NOMO-1 treated with dmso at 0.1 percent for 144 hours (cell line): ENCODE measurements at regions not wholly inside any gene's neighbourhood (a gene's known extent, or its start where the extent isn't known, plus 50 kb on each side); places are given as distances from the start of the nearest gene placed in this dataset.

Experiments
- DNase-seq: peaks from one replicate; lab custom pipeline; 2025; ENCODE audit not compliant: unreplicated experiment; lab: John Stamatoyannopoulos, UW

DNA sequence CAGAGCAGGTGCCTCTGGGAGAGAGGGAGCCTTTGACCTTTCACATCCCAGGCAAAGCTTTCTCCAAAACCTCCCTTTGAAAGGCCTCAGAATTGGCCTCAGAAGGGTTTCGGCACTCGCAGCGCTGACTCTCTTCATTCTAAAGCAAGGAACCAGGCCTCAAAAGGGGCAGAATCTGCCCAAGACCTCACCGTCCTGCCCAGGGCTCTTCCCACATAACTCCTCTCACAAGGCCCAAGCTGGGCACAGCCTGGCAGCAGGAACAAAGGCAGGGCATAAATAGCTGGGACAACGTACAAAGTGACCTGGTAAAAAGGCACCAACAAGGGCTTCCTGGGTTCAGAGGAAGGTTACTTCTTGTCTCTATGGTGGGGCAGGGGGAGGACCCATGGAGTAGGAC is 166.3 kb upstream of the FSTL4 start:
- no peak for DNase-seq

DNA sequence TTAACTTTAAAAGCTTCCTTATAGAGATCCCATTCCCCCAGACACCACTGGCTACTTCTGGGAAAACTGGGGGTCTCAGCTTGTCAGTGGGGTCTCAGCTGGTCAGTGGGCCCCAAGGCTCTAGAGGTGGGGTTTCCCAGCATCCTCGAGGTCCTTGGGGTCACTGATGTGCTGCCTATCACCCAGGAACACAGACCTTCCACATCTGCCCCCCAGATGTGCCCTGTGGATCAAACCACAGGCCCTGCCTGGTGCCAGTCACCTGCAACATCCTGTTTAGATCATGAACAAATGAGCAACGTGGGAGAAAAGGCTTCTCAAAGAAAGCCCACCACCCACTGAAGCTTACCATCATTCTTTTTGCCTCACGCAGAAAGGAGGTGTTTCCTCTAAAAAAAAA is 165.6 kb upstream of the FSTL4 start:
- no peak for DNase-seq

DNA sequence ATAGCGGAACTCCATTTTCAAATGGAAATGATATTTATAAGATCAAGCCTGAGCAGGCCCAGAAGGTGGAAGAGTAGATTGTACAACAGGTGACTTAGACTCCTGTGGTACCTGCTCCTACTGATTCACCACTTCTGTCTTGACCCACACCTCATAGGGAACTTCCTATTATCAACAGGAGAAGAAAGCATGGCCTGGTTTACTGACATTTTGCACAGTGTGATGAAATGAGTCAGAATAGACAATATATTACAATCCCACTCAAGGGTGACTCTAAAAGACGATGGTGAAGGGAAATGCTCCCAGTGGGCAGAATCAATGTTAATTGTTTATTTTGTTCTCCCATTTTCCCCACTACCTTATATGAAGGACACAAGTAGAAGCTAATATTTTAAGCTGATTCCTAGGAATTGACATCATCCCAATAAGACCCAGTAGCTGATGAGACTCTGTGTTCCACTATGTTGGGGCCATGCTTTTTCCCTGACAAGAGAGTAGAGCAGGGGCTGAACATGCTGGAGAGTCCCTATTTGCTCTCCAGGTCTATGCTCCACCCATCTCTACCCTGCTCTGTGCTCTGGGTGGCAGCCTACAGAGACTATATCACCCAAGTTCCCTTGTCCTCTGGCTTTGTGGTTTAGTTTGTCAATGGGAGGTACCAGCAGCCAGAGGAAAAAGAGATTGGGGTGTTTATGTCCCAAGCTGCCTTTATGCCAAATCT is 163.4 kb upstream of the FSTL4 start:
- no peak for DNase-seq

DNA sequence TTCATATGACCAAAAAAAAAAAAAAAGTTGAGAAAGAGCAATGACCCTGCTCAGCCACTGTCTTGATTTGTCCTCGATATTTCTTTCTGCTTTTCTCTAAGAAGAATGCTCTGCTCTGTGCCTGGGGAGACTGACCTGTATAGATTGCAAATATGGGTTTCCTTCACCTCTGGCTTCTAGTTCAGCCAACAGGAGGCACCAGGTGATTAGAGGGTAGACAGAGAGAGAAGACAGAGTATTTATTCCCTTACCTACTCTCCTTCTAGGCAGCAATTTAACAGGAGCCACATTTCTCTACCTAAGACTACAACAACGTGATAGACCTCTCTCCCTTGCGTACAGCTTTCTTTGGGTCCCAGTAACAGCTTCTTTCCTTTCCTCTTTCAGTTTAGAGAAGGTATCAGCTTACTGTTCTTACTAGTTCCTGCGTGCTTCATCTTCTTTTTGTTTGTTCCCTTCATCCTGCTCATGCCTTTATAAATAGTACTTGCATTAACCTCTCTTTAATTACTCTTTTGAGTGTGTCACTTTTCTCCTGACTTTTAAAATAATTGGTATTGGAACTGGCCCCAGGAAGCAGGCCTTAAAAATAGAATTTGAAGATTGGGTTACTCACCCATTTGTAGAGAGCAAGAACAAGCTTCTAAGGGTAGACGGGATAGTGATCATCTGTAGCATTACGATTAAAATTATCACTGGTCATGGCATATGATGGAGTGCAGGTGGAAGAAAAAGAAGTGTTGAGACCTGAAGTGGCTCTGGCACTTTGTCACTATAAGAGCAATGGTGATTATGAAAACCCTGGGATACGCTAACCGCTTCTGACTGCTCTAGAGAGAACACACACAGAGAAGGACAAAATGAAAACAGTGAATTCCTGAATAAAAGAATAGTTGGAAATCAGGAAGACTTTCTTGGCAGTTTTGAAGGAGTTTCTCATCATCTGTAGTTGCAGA is 161.2 kb upstream of the FSTL4 start:
- no peak for DNase-seq

DNA sequence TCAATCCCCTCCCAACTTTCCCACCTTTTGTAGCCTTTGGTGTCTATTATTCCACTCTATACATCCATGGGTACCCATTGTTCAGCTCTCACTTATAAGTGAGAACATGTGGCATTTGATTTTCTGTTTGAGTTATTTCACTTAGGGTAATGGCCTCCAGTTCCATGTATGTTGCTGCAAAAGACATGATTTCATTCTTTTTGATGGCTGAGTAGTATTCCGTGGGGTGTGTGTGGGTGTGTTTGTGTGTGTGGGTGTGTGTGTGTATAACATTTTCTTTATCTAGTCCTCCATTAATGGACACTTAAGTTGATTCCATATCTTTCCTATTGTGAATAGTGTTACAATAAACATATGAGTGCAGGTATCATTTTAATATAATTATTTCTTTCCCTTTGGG is 157.5 kb upstream of the FSTL4 start:
- DNase-seq, result no peak

DNA sequence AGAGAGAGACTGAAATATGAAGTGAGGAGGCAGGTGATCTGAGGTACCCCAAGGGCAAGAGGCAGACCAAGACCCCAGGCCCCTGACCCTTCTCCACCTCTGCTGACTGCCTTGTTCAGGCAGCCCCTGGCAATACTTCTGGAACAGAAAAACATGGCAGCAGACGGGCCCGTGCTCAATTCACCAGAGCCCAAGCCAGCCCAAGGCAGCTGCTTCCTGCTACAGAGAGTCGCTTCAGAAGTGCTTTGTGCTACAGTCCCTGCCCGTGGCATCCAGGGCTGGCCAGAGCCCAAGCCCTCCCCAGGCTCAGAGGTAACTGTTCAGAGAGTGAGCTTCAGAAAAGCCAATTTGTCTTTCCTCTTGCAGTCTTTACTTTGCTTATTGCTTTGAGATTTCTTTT is 151.4 kb upstream of the FSTL4 start:
- DNase-seq, result no peak

DNA sequence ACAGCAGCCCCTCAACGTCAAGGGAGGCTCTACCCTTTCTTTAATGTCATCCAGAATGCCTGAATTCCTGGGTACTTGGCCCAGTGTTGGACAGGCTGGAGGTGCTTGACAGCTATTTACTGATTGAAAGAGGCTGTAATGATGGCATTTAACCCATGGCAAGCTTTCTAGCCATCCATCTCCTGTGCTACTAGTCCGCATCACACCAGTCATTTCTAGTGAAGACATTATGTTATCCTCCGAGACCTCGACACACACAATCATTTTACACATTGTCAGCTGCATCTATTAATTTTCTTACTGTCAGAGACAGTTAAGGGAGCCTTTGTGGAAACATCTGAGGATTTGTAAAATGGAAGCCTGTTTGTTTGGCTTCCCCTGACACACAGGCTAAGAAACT is 149.3 kb upstream of the FSTL4 start:
- DNase-seq, result no peak

DNA sequence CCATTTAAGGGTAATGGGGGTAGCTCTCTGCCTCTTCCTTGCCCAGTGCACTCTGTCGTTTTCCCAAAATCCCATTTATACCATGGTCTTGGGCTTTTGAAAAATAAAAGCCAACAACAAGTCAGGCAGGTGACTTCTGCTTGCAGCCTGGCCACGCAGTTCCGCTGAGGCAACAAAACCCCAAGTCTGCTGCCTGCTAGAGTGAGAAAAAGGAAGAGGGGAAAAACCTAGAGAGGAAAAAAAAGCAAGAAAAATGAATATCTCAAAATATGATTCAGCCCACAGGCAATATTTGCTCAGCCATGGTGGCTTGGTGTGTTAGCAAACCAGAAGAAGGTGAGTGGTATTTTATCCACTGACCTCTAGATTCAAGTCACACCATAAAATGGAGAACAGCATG is 148.2 kb upstream of the FSTL4 start:
- no peak for DNase-seq

DNA sequence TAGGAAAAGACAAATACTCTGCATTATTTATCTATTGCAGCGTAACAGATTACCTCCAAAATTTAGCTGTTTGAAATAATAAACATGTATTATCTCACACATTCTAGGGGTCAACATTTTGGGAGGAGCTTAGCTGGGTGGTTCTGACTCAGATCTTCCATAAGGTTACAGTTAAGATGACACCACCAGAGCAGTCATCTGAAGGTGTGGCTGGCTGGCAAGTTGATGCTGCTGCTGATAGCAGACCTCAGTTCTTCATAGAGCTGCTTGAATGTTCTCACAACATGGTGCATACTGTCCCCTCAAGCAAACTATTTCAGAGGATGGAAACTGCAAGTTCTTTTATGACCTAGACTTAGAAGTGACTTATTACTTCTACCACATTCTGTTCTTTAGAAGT is 146.3 kb upstream of the FSTL4 start:
- DNase-seq, result no peak

DNA sequence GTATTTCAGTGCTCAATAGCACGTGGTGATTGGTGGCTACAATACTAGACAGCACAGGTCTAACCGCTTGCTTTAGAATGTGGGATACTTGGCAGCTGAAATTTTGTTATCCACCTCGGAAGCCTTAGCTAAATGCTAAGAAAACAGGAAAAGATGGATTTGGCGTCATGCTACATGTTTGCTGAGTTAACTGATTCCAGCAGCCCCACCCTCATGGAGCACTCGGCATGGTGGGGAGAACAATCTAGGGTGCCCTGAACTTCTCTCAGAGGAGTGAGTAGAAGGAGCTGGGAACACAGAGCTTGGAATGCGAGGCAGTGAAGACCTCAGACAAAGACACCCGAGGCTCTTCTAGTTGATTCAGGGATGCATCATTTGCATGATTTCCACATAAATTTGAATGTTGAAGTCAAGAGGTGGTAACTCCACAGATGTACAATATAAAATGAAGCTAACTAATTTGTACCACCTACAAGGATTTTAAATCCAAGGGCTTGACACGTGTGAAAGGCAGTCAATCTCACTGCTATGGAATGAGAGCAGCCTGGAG is 145.1 kb upstream of the FSTL4 start:
- no peak for DNase-seq

DNA sequence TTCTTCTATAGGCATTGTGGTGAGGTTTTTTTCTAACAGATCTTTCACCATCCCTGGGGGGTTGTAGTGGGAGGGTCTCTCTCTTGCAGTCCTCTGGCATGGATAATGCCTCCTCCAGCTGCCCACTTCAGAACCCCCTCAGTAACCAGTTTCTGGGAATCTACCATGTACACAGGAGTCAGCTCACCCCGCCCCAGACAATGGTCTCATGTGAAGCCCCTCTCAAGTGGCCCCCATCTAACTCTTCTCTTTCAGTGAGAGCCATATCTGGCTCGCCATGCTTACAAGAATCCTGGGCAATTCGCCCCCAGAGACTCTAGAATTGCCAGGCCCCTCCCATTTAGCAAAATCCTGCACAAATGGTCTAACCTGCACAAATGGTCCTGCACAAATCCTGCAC is 144.4 kb upstream of the FSTL4 start:
- DNase-seq, result no peak

DNA sequence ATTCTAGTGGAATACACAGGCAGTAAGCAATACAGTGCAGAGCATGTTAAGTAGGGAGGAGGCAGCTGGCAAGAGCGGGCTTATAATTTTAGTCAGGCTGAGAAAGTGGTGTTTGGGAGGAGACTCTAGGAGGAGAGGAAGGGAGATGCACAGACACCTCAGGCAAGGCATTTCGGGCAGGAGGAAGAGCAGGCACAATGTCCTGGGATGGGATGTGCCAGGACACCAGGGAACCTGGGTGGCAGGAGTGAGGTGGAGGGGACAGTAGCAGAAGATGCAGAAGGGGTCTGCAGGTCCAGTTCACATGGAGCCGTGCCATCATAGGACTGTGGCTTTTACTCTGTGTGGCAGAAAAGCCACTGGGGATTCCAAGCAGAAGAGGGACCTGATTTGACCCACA is 143.7 kb upstream of the FSTL4 start:
- DNase-seq, result no peak

DNA sequence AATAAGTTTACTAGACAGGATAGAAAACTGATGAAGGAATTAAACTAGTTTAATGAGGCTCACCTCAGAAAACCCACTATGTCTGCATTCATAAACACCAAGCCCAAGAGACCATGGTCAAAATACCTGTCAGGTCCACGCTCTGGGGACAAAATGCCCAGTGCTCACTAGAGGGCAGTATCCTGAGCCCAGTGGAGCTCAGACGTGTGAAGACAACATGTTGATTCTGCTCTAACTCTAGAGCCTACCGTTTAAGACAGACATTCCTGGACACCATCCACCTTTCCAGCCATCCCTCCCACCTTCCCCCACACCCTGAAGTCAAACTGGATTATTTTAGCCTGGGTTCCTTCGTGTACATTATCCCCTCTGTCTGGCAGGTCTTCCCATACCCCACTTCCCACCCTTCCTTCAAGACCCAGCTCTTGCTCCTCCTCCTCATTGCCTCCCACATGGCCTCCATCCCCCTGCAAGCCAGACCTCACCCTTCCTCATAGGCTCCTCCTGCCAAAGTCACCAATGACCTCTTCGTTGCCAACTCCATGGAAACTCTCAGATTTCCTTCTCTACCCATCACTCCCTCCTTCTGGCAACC is 142.3 kb upstream of the FSTL4 start:
- no peak for DNase-seq

DNA sequence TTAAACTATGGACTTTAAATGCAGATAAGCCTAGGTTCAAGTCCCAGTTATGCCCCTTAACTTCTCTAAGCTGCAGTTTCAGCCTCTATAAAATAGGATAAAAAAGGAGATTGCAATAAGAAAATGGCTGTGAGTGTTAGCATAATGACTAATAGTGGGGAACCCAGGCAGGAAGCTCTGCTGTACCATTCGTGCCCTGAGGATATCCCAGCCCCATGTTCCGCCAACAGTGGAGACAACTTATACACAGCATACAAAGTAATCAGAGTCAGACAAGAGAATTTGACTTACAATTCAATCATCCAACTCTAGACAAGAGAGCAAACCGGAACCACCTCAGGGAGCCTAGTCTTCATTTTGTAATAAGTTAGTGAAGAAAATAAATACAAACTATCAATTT is 141.5 kb upstream of the FSTL4 start:
- no peak for DNase-seq

DNA sequence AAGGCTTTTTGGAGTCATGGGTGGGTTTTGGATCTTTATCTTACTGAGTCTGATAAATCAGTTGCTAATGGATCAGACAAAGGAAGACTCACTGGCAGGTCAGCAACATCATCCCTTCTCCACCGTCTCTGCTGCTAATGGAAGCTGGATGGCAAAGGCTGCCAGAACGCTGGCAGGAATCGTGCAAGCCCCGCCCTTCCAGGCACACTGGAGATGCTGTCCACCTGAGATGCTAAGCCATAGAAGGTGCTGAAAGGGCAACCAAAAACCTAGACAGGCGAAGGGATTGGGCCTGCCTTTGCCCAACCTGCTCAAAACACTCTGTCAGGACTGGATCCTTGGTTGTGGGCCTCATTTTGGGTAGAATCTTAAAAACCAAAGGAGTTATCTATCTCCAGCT is 139.5 kb upstream of the FSTL4 start:
- no peak for DNase-seq

DNA sequence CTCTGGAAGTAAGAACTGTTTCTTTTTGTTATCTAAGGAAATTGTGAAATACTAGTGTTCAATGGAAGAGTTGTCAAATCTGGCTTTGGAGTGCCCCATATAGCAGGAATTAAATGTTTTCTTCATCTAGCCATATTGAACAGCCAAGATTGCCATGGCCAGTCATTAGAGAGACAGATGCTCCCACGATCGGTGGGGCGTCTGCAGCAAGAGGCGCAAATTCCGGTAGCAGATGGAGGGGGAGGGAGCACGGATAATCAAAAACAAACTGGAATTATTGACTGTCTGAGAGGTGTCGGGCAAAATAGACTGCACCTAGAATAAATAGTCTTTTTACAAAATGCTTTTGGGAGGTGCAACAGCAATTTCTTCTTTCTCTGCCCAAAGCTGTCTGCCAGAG is 139.1 kb upstream of the FSTL4 start:
- no peak for DNase-seq

DNA sequence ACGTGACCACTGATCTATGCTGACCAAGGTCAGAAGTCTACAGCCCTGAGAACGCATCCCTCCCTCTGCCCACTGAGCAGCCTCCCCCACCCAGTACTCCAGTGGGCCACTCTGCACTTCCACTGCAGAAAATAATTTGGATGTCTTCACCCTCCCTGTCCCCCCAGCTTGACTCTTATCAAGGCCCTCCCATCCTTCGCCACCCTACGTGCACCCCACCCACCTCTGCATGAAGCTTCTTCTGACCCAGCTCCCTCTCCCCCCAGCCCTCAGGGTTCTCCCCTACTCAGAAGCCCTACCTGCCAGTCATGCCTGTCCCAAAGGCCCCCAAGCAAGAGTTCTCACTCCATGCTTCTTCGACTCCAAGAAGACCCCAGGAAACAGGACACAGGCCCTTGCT is 138.5 kb upstream of the FSTL4 start:
- no peak for DNase-seq

DNA sequence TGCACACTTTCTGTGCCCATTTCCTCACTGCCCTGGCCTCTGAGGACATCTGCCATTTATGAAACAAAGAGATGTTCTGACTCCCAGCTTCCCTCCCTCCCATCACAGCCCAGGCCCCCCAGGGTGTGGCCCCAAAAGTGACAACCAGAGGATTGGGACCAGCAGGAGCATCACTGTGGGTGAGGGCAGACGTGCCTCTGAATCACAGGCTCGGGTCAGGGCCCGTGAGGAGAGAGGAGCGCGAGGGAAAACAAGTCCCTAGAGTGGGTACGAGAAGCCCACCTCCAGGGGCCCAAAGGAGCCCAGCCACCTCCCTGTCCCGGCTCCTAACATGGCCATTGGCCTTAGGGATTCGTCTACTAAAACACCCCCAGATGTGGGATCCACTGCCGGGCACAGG is 138.0 kb upstream of the FSTL4 start:
- DNase-seq, result no peak

DNA sequence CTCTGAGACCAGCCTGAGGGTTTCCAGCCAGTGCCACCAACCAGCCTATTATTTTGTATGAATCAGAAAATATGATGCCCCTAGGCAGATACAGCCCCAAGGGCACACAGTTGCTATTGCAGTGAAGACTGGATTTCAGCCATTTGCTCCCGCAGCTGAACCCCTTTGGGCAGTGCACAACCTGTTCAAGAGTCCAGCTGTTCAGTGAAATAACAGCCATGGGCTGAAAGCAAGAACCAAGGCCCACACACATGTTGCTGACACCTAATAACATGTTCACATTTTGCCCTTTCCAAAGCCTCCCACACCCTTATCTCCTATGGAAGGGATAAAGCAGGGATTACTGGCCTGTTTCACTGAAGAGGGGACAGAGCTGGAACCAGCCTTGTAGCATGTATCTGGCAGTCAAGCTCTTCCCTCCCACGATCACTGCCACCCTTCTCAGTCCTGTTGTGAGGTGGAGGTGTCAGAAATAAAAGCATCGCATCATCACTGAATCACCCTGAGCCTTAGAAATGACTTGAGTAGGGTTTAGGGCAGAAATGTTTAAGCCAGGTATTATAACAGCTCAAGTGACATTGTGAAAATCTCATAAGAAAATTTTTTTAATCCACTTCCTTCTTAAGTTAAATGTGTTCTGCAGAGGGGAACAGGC is 137.1 kb upstream of the FSTL4 start:
- DNase-seq, result no peak

DNA sequence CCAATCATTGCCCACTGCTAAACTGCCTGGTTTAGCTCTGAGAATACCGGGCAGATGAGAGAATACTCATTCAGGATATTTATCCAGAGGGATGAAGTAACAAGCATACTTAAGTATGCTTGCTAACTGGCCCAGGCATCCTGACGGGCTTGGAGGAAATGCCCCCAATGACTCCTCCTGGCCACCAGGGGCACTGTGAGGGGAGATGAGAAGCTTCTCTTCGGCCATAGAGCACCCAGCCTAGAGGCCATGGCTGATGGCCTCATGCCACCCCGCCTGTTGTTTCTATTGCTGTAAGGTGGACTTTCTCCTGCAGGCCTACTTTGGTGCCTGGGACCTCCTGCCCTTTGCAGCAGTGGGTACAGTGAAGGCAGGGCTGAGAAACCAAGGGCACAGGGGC is 134.5 kb upstream of the FSTL4 start:
- DNase-seq, result no peak

DNA sequence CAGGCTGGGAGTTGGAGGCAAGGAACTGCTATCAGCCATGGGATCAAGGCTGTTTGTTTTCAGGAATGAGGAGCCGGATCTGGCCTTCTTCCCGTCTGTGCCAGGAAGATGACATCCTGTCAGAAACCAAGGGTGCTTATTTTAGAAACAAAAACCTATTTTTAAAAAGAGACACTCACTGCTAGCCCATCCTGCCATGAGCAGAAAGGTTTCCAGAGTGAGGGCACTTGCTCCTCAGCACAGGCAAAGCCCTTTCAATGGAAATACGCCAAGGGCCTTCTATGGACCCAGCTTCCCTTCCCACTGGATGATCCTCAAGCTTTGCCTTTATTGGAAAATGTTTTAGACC is 132.6 kb upstream of the FSTL4 start:
- no peak for DNase-seq
